IPS DF 4.7 (cell line): ENCODE measurements at regions not wholly inside any gene's neighbourhood (a gene's known extent, or its start where the extent isn't known, plus 50 kb on each side); places are given as distances from the start of the nearest gene placed in this dataset.

ENCODE experiments used
- DNase-seq: peaks from one replicate; pipeline ENCODE4 v3.0.0-alpha.2; 2013; ENCODE audit warnings: low spot score; ENCODE audit errors: extremely low read depth

GRCh38 chr22:44369293-44369661, 56.5 kb upstream of the SHISAL1 start:
- peak; percentile 22 for DNase-seq

- DNase-seq: no peak
Measured at GRCh38 chr22:44368611-44369292, 56.0 kb upstream of the SHISAL1 start.

DNA sequence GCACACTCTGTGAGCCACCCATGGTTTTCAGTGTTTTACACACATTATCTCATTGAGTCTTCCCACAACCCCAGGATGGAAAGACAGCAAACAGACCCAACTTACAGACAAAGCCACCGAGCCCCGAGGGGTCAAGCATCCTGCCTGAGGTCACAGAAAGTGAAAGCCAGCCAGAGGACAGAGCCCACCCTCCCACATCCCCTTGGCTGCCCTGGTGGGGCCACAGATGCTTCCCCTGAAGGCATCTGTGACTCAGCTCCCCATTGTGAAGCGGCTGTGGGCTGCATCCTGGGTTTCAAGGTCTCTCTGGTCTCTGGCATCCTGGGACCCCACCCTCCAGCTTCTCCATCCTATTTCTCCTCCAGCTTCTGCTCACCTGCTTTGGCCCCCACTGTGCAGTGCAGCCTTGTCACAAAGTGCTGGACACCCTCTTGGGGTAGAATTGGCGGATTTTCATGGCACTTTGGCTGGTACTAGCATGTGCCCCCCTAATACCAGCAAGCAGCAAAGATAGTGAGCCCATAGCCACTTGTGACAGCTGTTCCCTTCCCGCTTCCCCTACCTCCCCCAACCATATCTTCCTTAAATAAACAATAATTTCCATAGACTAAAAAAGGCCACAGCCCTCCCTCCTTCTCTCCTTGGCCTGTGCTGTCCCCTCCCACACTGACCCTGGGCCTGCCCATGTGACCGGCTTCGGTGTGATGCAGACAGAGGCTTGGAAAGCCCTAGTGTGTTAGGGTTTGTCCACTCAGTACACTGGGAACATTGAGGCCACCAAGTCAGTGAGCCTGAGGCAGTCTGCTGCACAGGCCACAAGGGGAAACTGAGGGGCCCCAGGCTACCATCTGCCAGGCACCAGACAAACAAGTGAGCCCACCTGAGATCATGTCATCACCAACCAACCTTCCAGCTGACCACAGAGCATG, 53.9 kb upstream of the SHISAL1 start:
- no peak for DNase-seq

GRCh38 chr22:44365832-44366231, 53.1 kb upstream of the SHISAL1 start:
- DNase-seq: no peak

- DNase-seq: no peak
Measured at GRCh38 chr22:44365191-44365590, 52.4 kb upstream of the SHISAL1 start.

DNA sequence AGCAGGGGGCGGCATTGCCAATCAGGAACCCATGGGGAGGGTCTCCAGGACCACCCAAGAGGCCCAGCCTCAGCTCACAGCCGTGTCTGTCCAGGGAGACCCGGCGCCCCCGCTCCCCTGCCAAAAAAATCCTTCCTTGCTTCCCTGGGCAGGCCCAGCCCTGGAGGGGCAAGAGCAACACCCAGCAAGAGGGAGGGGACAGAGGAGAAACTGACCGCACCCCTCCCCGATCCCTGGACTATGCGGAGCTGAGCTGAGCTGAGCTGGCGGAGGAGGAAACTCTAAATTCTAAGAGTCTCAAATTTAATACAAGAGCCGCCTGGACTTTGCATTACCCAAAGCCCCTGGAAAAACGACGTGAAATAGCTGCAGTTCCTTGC, 52.0 kb upstream of the SHISAL1 start:
- no peak for DNase-seq

DNA sequence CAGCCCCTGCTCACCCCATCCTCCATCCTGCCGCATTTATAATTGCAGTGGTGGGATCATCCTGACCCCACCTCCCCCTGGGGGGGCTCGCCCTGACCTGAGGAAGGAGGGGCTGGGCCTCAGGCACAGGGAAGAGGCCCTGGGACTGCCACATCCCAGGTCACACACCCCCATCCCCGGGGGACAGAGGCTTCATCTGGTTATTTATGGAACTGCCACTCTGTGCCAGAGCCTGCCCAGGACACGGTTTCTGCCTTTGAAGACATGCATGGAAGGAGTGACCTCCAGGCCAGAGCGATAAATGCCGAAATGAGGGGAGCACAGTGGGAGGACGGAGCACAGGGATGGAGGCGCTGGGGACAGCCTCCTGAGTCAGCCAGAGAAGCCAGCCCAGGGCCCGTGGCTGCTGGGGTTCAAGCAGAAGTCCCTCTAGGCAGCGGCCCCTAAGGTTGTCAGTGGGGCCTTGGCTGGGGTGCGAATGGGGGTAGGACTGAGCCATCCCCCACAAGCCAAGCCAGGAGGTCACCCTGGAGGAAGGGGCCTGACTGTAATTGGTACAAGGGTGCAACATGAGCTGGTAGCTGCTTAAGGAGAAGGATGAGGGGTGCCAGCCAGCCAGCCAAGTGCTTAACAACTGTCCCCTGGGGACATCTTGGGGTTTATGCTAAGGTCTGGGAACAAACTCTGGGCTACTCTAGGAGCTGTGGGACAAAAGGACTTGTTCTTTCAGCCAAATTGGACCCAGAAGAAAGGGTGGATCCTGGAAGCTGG, 51.4 kb upstream of the SHISAL1 start:
- no peak for DNase-seq

GRCh38 chr22:44363013-44363979, 50.5 kb upstream of the SHISAL1 start:
- no peak for DNase-seq

DNA sequence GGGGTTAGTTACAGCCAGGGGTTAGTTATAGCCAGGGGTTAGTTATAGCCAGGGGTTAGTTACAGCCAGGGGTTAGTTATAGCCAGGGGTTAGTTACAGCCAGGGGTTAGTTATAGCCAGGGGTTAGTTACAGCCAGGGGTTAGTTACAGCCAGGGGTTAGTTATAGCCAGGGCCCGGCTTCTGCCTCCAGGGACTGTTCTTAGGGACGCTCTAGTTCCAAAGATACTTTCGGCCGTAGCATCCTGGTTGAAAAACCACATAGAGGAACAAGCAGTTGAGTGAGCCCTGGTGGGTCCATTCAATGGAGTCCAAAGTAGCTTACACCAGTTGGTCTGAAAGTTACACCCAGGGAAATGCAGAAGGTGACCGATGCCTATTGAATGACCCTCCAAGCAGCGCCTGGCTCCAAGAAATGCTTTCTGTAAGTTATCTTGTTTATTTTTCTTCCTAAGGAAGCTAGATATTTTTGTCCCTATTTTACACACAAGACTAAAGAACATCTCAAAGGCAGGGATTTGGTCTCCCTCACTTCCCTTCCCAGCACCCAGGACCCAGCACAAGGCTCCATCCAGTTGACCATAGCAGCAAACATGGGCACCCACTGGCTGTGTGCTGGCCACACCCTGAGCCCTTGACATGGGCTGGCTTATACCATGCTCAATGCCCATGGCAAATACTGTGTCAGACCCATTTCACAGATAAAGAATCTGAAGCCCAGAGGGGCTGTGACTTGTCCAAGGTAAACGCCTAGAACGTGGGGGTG, 49.7 kb upstream of the SHISAL1 start:
- no peak for DNase-seq
